ENCODE measurements at regions not wholly inside any gene's neighbourhood (a gene's known extent, or its start where the extent isn't known, plus 50 kb on each side); places are given as distances from the start of the nearest gene placed in this dataset.

- TF ChIP-seq SUZ12 (IDR thresholded peaks at IDR 0.05; ENCODE audit: low read length) (no peak), RNF2 (IDR thresholded peaks at IDR 0.05; ENCODE audit: borderline replicate concordance, low read depth, low read length, missing control alignments, poor library complexity, severe bottlenecking) (no peak), SP4 (IDR thresholded peaks at IDR 0.05; ENCODE audit: low read length) (no peak)
These were observed 135.4 kb downstream of the HAUS1 start (continued) for GRCh38 chr18:46239549-46239948.

Data from H1 (cell line).